Middle frontal gyrus (tissue), 1 donor: ENCODE measurements at regions not wholly inside any gene's neighbourhood (a gene's known extent, or its start where the extent isn't known, plus 50 kb on each side); places are given as distances from the start of the nearest gene placed in this dataset.

Experiments used
- DNase-seq: peaks from one replicate; pipeline ENCODE4 v3.0.0-alpha.2; 2015; ENCODE audit warnings: low spot score; ENCODE audit errors: extremely low spot score

GRCh38 chr6:138607478-138608433 is 108.5 kb upstream of the NHSL1 start:
- no peak for DNase-seq

DNA sequence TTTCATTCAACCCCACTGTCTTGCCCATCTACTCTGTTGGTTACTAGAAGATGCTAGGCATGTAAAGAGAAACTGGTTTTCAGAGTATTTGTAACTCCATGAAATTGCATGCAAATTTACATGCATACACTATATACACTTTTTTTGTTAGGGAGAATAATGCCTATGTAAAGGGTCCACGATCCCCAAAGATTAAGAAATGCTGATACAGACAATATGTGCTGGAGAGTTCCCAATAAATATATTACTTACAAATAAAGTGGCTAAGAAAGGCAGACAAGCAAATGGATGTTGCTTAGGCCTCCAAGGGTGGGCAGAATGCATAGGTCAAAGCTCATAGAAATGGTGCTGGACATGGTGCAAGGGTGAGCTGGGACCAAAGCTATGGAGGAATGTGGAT is 109.6 kb upstream of the NHSL1 start:
- DNase-seq, result no peak

DNA sequence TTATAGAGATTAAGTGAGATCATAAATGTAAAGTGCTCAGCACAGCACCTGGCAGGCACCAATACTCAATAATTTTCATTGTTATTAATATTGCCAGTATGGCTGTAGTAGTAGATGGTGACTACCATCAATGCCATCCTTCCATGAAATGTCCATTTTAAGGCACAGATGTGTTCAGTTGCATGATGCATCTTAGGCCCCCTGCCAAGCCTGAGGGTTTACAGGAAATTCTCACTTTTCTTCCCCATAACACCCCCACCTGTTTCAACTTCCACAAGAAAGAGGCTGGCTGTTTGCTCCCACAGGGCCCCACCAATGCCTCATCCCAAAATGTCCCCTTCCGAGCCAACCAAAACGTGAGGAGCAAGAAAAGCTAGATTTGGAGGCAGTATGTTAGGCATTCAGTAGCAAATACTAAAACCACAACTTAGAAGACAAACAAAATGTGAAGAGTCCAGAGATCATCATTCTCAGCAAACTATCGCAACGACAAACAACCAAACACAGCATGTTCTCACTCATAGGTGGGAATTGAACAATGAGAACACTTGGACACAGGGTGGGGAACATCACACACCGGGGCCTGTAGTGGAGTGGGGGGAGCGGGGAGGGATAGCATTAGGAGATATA is 110.6 kb upstream of the NHSL1 start:
- no peak for DNase-seq

GRCh38 chr6:138610816-138611215 is 111.5 kb upstream of the NHSL1 start:
- DNase-seq, result no peak

GRCh38 chr6:138614151-138614550 is 114.9 kb upstream of the NHSL1 start:
- no peak for DNase-seq

- no peak for DNase-seq
These were observed 118.9 kb upstream of the NHSL1 start for GRCh38 chr6:138618168-138618567.

GRCh38 chr6:138620630-138621029 is 121.3 kb upstream of the NHSL1 start:
- DNase-seq, result no peak

DNA sequence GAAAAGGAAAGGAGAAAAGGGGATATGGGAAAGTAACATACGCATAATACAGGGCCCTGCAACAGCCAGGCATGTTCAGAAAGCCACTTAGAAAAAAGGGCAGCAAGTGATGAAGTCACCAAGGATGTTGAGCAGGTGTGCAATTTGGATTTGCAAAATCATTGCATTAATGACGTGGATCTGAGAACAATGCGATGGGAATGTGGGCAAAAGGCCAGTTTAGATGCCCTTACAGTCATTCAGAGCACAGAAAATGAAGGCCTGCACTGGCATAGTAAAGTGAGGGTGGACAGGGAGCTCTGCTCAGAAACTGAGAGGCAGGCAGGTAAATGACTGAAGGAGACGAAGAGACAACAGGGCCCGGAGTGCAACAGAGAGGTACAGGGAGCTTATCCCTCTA is 123.7 kb upstream of the NHSL1 start:
- DNase-seq, result no peak

DNA sequence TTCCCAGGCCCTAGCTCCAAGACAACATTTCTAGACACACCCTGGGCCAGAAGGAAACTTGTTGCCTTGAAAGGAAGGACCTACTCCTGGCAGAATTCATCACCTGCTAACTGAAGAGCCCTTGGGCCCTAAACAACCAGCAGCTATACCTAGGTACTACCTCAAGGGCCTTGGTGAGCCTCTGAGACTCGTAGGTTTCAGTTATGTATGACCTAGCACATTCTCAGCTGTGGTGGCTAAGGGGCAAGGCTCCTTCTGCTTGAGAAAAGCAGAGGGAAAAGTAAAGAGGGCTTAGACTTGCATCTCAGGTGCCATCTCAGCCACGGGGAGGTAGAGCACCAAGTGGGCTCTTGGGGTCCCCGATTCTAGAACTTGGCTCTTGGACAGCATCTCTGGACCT is 132.3 kb upstream of the NHSL1 start:
- no peak for DNase-seq

- DNase-seq, result no peak
These were observed 135.7 kb upstream of the CCDC28A start for GRCh38 chr6:138637822-138638221.

DNA sequence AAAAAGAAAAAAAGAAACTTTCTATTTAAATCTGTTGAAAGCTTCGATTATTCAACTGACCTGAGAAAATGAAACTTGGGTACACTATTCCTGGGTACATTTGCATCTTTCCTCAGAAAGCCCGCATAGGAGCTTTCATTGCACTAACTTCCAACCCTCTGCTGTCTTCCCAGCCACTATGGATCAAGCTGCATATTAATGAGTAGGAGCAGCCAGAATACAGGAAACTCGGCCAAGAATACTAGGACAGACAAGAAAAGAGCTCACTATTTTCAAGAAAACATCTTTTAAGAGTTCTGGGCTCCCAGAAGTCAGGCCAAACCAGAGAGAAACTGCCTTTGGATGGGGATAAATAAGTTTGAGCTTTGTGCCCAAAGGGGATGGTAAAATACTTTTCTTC is 135.0 kb upstream of the CCDC28A start:
- DNase-seq, result no peak

DNA sequence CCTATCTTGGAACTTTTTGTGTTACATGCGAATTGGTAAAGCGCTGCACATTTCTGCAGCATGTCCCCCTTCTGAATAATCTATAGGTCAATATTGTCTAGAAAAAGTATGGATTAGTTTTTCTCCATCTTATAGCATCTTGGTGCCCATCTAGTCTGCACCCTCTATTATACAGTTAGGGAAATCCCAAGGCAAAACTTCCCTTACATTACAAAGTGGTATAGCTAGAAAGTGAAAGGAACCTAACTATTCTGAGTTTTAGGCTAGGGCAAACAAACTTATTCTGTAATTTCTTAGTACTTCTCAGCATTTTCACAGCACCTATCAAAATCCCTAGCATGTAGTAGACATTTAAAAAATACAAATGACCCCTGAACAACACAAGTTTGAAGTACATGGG is 133.5 kb upstream of the CCDC28A start:
- DNase-seq, result no peak

DNA sequence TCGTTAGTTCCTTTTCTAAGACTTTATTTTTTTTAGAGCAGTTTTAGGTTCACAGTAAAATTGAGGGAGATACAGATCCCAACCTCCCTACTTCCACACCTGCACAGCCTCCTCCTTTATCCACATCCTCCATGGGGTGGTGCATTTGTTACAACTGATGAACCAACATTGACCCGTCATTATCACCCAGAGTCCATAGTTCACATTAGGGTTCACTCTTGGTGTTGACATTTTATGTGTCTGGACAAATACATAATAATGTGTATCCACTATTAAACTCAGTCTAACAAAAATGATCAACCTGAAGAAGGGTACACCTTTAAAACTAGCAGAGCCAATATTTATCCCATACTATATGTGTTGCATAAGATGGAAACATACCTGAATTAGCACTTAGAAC is 130.4 kb upstream of the CCDC28A start:
- no peak for DNase-seq

DNA sequence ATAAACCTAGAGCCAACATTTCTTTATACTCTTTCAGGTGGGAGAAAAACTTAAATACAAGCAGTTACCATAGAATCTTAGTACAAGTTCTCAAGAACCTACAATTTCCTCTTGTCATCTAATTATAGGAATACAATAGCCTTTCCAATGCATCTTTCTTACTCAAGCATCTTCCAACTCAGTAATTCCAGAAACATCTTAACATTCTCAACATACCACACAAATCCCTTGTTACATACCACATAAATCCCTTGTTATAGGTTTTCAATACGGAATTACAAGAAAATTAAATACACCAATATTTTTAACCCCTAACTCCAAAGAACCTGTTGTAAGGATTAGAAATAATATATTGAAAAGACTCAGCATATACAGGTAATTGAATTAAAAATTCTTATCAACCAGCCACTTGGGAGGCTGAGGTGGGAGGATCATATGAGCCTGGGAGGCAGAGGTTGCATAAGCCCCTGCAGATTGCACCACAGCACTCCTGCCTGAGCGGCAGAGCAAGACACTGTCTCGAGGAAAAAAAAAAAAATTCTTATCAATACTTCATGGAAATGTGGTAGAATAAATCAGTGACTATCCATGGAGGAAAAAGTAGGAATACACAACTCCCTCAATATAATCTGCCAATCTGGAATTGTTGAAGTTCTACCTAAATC is 127.5 kb upstream of the CCDC28A start:
- DNase-seq, result no peak

DNA sequence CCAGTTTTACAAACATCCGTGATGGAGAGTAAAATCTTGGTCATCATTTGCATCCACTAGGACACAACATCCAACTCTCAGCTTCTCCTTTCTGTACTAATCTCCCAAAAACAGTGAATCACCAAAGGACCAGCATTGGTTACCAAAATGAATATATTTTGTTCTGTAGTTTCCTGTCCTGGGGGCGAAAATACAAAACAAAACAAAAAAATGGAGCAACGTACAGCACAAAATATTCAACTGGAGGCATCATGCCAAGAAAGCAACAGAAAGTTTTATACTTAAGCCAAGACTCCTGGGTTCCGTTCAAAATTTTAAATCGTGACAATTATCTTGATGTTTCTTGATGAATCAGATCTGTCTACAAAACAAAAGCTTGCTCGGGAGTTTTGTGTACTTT is 126.6 kb upstream of the CCDC28A start:
- DNase-seq, result no peak

DNA sequence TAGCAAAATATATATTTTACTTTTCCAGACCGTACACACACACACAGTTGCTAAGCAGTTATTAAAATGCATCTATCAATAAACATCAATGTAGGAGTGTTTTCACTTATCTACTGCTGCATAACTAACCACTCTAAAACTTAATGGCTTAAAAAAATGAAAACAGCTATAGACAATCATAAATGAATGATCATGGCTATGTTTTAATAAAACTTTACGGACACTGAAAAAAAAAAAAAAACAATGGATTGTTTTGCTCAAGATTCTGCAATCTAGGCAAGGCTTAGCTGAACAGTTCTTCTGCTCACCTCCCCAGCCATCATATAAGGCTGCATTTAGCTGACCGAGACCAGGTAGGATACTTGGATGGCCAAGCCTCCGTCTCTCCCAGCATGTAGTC is 125.4 kb upstream of the CCDC28A start:
- DNase-seq, result no peak

DNA sequence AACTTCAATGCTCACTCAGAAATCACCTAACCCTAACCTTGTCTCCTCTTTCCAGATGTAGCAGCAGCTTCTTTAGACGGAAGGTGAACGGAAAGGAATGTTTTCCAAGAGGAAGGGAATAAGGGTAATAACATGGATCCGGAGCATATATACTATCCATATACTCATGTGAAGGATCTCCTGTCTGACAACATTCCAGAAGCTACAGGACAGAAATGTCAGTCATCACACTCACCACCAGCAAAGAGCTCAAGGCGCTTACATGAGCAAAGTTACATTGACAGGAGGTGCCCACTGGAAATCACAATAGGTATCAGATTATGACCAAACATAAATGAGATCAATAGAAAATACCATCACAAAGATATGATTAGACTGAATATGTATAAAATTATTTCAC is 122.1 kb upstream of the CCDC28A start:
- no peak for DNase-seq

GRCh38 chr6:138652824-138653223 is 120.7 kb upstream of the CCDC28A start:
- no peak for DNase-seq

- DNase-seq, result no peak
These were observed 120.1 kb upstream of the CCDC28A start for GRCh38 chr6:138653435-138653834.

DNA sequence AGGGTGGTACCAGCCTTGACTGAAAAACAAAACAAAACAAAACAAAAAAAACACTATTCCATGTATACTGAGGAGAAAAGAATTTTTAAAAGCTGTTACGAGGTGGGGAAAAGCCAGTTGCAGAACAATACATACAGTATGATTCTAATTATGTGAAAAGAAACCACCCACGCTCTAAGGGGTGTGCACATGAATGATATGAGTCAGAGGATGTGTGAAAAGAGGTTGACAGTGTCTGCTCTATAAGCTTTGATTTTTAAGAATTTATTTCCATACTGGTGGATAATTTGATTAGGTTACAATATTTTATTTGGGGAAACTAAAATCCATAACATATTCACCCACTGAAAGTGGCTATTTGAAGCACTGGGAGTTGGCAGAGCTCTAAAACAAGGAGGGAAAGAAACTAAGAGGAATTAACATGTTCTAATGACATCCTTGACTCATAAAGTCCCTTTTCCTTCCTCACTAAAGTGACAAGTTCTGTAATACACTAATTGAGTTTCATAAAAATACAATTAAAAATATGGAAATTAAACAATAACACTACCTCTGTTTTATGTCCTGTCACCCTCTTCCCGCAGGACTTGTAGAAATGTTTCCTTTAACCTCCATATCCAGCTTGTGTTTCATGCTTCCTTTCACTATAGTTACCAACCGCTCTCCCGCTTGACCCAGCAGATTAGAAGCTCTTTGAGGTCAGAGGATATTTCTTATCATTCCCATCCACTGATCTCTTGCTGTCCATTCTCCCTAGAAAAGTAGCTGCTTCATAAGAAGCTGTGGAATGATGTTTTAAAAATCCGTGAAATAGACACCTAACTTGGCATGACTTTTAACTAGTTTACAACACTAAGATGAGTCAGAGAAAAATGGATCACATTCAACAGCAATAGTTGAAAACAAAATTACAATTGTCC is 118.6 kb upstream of the CCDC28A start:
- no peak for DNase-seq

DNA sequence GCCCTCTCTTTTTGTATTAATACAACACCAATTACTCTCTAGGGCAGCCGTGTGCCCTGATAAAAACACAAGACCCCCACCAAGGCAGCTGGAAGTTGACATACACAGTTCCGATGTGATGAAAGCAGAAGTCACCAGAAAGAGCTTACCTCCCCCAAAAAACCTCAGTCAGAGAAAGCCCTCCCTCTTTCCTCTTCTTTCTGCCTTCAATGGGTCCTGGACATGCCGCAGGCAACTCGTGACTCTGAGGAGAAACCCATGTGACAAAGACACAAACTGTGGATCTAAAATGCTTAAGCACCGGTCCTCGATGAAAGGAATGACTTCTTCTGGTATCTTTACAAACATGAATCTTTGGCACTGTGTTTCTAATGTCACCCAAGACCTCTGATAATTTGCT is 117.7 kb upstream of the CCDC28A start:
- no peak for DNase-seq
